ENCODE measurements at regions not wholly inside any gene's neighbourhood (a gene's known extent, or its start where the extent isn't known, plus 50 kb on each side); places are given as distances from the start of the nearest gene placed in this dataset.

DNA sequence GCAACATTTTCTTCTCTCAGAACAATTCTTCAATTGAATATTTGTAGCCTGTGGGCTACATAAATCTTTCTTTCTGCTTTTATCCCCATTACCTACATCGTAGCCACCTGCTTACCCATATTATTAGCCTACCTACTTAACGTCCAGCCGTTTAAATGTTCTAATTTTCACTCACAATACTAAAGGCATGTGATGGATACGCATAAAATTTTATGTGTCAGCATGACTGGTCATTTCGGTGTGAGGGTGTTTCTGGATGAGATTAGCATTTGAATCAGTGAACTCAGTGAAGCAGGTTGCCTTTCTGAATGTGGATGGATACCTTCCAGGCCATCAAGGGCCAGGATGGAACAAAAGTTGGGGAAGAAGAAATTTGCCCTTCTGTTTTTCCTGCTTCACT, 1722.5 kb upstream of the ACO1 start:
- no peaks in the 10 kb centered on the region for H3K9me2 ChIP-seq (replicated peaks; ENCODE audit: low read depth, low read length)
- H3K4me1 ChIP-seq (ENCODE audit: insufficient read depth, low read length, poor library complexity, severe bottlenecking): no peaks in the 10 kb centered on the region
- no peak overlapping the region for H3K4me2 ChIP-seq (ENCODE audit: low read depth, low read length, poor library complexity, severe bottlenecking)

DNA sequence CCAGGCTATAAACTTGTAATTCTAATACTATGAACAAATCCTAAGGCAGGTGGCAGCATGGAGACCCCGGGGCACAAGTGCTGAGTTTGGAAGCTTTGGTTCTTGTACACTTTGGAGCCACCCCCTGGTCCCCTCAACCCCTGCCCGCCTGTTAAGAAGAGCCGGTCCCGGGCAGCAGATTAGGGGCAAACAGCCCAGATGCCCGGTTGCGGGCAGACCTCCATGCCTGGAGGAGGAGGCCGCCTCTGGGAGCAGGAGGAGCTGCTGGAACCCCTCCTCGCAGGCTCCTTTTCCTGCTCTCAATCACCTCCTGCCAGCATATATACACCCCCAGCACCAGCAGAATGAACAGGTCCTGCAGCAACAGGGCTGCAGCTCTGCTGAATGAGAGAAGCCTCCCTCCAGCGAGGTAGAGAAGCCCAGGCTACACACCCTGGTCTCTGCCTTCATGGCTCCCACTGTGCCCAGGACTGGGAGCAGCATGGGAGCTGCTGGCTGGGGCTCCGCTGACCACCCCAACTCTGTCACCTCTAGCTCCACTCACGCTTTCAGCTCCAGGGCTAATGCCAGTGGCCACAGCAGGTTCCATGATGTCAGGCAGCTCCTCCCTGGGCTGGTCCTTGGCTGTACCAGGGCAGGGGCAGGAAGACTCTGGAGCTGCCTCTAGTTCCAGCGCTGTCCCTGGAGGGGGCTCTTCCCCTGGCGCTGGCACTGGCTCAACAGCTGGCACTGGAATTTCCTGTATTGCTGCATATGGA, 1713.5 kb upstream of the ACO1 start:
- no peak overlapping the region for H3K4me3 ChIP-seq (ENCODE audit: low read length, poor library complexity, severe bottlenecking)
- H4K20me1 ChIP-seq (ENCODE audit: insufficient read depth, low read length, poor library complexity, severe bottlenecking): no peaks in the 10 kb centered on the region
- H3K27me3 ChIP-seq (ENCODE audit: insufficient read depth, low read length, poor library complexity, severe bottlenecking): no peaks in the 10 kb centered on the region
- H3F3A ChIP-seq (ENCODE audit: low read depth): no peaks in the 10 kb centered on the region
- H3K4me2 ChIP-seq (ENCODE audit: low read depth, low read length, poor library complexity, severe bottlenecking): no peak overlapping the region
- H2AFZ ChIP-seq (ENCODE audit: low read length): no peak overlapping the region
- H3K4me1 ChIP-seq (ENCODE audit: insufficient read depth, low read length, poor library complexity, severe bottlenecking): no peaks in the 10 kb centered on the region
- no peaks in the 10 kb centered on the region for H3K9me3 ChIP-seq (ENCODE audit: insufficient read depth, low read depth, low read length)
- H3K79me2 ChIP-seq (ENCODE audit: insufficient read depth, low read length): no peaks in the 10 kb centered on the region
- TF ChIP-seq, protein P1, sequence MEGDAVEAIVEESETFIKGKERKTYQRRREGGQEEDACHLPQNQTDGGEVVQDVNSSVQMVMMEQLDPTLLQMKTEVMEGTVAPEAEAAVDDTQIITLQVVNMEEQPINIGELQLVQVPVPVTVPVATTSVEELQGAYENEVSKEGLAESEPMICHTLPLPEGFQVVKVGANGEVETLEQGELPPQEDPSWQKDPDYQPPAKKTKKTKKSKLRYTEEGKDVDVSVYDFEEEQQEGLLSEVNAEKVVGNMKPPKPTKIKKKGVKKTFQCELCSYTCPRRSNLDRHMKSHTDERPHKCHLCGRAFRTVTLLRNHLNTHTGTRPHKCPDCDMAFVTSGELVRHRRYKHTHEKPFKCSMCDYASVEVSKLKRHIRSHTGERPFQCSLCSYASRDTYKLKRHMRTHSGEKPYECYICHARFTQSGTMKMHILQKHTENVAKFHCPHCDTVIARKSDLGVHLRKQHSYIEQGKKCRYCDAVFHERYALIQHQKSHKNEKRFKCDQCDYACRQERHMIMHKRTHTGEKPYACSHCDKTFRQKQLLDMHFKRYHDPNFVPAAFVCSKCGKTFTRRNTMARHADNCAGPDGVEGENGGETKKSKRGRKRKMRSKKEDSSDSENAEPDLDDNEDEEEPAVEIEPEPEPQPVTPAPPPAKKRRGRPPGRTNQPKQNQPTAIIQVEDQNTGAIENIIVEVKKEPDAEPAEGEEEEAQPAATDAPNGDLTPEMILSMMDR (conservative IDR thresholded peaks at IDR 0.05; ENCODE audit: low read length): no peak
- TF ChIP-seq EZH2phosphoT487 (IDR thresholded peaks at IDR 0.05; ENCODE audit: borderline replicate concordance): no peak
- no peaks in the 10 kb centered on the region for H3K9me2 ChIP-seq (replicated peaks; ENCODE audit: low read depth, low read length)
- no peaks in the 10 kb centered on the region for H3K36me3 ChIP-seq (ENCODE audit: insufficient read depth, low read length)
- H3K9ac ChIP-seq (ENCODE audit: low read depth, low read length, poor library complexity, severe bottlenecking): no peak overlapping the region

More for the DNA sequence above, 1722.5 kb upstream of the ACO1 start:
- Histone ChIP-seq H3K9me3 (ENCODE audit: insufficient read depth, low read depth, low read length) (no peaks in the 10 kb centered on the region), H3F3A (ENCODE audit: low read depth) (no peaks in the 10 kb centered on the region), H3K36me3 (ENCODE audit: insufficient read depth, low read length) (no peaks in the 10 kb centered on the region), H4K20me1 (ENCODE audit: insufficient read depth, low read length, poor library complexity, severe bottlenecking) (no peaks in the 10 kb centered on the region), H3K9ac (ENCODE audit: low read depth, low read length, poor library complexity, severe bottlenecking) (no peak overlapping the region), H3K4me3 (ENCODE audit: low read length, poor library complexity, severe bottlenecking) (no peak overlapping the region), H3K27me3 (ENCODE audit: insufficient read depth, low read length, poor library complexity, severe bottlenecking) (no peaks in the 10 kb centered on the region), H2AFZ (ENCODE audit: low read length) (no peak overlapping the region), H3K79me2 (ENCODE audit: insufficient read depth, low read length) (no peaks in the 10 kb centered on the region)
- no peak for TF ChIP-seq EZH2phosphoT487 (IDR thresholded peaks at IDR 0.05; ENCODE audit: borderline replicate concordance)

DNA sequence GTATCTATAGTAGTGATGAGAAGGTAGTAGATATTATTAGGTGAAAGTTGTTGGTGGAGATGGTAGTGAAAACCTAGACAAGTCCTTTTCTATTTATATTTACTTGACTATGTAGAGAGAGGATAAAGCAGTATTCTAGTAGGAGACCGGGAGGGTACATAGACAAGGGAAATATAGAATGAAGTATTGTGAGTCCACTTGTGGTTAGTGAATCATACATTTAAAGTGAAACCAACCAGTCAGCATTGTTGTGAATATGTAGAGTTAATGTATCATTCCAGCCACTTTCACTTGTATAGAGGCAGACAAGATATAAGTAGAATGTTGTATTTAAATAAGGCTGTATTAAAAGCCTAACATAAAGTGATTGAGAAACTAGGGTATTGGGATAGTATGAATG, 1711.3 kb upstream of the ACO1 start:
- Histone ChIP-seq H3K9ac (ENCODE audit: low read depth, low read length, poor library complexity, severe bottlenecking) (no peak overlapping the region), H3K79me2 (ENCODE audit: insufficient read depth, low read length) (no peaks in the 10 kb centered on the region), H3K36me3 (ENCODE audit: insufficient read depth, low read length) (no peaks in the 10 kb centered on the region), H3F3A (ENCODE audit: low read depth) (no peaks in the 10 kb centered on the region), H3K9me2 (replicated peaks; ENCODE audit: low read depth, low read length) (no peaks in the 10 kb centered on the region), H3K27me3 (ENCODE audit: insufficient read depth, low read length, poor library complexity, severe bottlenecking) (no peaks in the 10 kb centered on the region), H3K4me1 (ENCODE audit: insufficient read depth, low read length, poor library complexity, severe bottlenecking) (no peaks in the 10 kb centered on the region), H3K4me3 (ENCODE audit: low read length, poor library complexity, severe bottlenecking) (no peak overlapping the region), H3K4me2 (ENCODE audit: low read depth, low read length, poor library complexity, severe bottlenecking) (no peak overlapping the region), H3K9me3 (ENCODE audit: insufficient read depth, low read depth, low read length) (no peaks in the 10 kb centered on the region), H2AFZ (ENCODE audit: low read length) (no peak overlapping the region), H4K20me1 (ENCODE audit: insufficient read depth, low read length, poor library complexity, severe bottlenecking) (no peaks in the 10 kb centered on the region)
- TF ChIP-seq, protein P1 (conservative IDR thresholded peaks at IDR 0.05; ENCODE audit: low read length): no peak
- TF ChIP-seq EZH2phosphoT487 (IDR thresholded peaks at IDR 0.05; ENCODE audit: borderline replicate concordance): no peak

DNA sequence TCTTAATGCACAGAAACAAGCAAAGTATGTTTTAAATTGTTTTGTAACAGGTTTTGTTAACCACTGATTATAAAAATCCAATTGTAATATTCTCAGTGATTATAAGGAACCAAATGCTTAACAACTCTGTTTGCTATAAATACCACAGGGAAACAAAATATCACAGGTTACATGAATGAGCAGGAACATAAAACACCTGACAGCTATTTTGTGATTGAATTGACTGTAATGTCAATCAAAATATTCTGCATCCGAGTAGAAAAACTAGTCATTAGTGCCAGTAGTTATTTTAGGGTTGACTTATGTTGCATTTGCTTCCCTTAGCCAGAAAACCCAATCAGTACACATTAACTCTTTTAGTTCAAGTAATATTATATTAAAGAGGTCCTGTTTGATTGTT, 1707.8 kb upstream of the ACO1 start:
- H4K20me1 ChIP-seq (ENCODE audit: insufficient read depth, low read length, poor library complexity, severe bottlenecking): no peaks in the 10 kb centered on the region
- H3K4me3 ChIP-seq (ENCODE audit: low read length, poor library complexity, severe bottlenecking): no peak overlapping the region
- no peak overlapping the region for H3K4me2 ChIP-seq (ENCODE audit: low read depth, low read length, poor library complexity, severe bottlenecking)
- H3K27me3 ChIP-seq (ENCODE audit: insufficient read depth, low read length, poor library complexity, severe bottlenecking): no peaks in the 10 kb centered on the region
- no peaks in the 10 kb centered on the region for H3K4me1 ChIP-seq (ENCODE audit: insufficient read depth, low read length, poor library complexity, severe bottlenecking)
- no peaks in the 10 kb centered on the region for H3K9me3 ChIP-seq (ENCODE audit: insufficient read depth, low read depth, low read length)
- no peak overlapping the region for H3K9ac ChIP-seq (ENCODE audit: low read depth, low read length, poor library complexity, severe bottlenecking)
- H3K79me2 ChIP-seq (ENCODE audit: insufficient read depth, low read length): no peaks in the 10 kb centered on the region
- TF ChIP-seq, protein P1 (conservative IDR thresholded peaks at IDR 0.05; ENCODE audit: low read length): no peak
- TF ChIP-seq EZH2phosphoT487 (IDR thresholded peaks at IDR 0.05; ENCODE audit: borderline replicate concordance): no peak
- no peaks in the 10 kb centered on the region for H3K36me3 ChIP-seq (ENCODE audit: insufficient read depth, low read length)
- H3K9me2 ChIP-seq (replicated peaks; ENCODE audit: low read depth, low read length): no peaks in the 10 kb centered on the region
- no peak overlapping the region for H2AFZ ChIP-seq (ENCODE audit: low read length)
- H3F3A ChIP-seq (ENCODE audit: low read depth): no peaks in the 10 kb centered on the region

Measured in Loucy (cell line).